ENCODE measurements at regions not wholly inside any gene's neighbourhood (a gene's known extent, or its start where the extent isn't known, plus 50 kb on each side); places are given as distances from the start of the nearest gene placed in this dataset.

DNA sequence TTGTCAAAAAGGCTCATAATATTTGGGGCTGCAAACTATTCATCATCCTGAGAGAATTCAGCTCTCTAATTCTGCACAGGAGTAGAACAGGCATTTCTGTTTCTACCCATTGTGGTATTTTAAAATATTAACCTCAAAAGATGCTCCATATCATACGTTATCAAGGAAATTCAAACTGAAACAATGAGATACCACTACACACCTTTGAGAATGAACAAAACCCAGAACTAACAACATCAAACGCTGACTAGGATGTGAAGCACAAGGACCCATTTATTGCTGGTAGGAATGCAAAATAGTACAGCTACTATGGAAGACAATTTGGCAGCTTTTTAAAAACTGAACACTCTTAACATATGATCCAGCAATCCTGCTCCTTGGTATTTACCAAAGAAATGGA lies 171.8 kb downstream of the DUSP6 start:
- POLR2A ChIA-PET, result no interaction called here
- DNase-seq (ENCODE audit: extremely low spot score), result no peak
- TF ChIP-seq, protein P1, sequence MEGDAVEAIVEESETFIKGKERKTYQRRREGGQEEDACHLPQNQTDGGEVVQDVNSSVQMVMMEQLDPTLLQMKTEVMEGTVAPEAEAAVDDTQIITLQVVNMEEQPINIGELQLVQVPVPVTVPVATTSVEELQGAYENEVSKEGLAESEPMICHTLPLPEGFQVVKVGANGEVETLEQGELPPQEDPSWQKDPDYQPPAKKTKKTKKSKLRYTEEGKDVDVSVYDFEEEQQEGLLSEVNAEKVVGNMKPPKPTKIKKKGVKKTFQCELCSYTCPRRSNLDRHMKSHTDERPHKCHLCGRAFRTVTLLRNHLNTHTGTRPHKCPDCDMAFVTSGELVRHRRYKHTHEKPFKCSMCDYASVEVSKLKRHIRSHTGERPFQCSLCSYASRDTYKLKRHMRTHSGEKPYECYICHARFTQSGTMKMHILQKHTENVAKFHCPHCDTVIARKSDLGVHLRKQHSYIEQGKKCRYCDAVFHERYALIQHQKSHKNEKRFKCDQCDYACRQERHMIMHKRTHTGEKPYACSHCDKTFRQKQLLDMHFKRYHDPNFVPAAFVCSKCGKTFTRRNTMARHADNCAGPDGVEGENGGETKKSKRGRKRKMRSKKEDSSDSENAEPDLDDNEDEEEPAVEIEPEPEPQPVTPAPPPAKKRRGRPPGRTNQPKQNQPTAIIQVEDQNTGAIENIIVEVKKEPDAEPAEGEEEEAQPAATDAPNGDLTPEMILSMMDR (IDR thresholded peaks at IDR 0.05; ENCODE audit: control extremely low read depth, extremely low read depth, low read depth, missing control alignments), result no peak
- CTCF ChIA-PET, result interaction anchor here (1.3 kb wide), 1 partner anchor 13 kb away, joined by 3 read pairs; no protein-coding TSS in a partner anchor

DNA sequence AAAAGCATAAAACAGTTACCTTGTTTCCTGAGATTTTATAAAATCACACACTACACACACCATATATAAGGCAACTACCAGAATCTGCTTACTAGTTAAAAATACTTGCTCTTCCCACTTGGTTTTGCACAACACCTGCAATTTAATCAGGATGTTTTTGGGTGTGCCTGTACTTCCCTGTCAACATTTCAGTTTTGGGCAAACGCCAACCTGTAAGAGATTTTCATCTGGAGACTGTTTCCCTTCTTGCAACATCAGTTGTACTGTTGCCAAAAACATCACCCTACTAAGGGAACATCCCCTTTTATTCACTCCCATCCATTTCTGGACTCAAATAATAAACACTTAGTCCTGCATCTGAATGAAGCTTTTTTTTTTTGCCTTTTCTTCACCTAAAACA lies 172.3 kb downstream of the DUSP6 start:
- no peak for DNase-seq (ENCODE audit: extremely low spot score)
- CTCF ChIA-PET, result interaction anchor here (0.8 to 1.3 kb wide), 2 partner anchors 13 to 22 kb away, joined by 3 to 4 read pairs; no protein-coding TSS in a partner anchor
- TF ChIP-seq, protein P1 (IDR thresholded peaks at IDR 0.05; ENCODE audit: control extremely low read depth, extremely low read depth, low read depth, missing control alignments), result no peak
- POLR2A ChIA-PET, result no interaction called here

DNA sequence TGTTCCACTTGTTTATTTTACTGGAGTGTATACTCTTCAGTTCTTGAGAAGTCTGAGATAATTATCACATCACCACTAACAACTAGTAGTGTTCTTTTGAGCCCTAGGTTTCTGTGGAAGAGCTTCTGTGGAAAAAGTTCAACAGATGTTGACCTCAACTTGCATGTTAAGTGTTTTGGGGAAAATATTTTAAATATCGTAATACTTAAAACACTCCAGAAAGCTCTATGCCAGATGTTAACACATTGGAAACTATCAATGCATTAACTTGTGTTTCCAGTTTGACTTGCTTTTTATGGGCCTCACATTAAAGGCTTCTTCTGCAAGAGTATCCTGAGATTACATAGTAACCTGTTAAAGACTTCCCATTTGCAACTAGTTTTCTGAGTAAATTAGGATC lies 173.1 kb downstream of the DUSP6 start:
- ChIA-PET CTCF (interaction anchor here (0.8 kb wide), 1 partner anchor 21 kb away, joined by 4 read pairs; no protein-coding TSS in a partner anchor), POLR2A (no interaction called here)

DNA sequence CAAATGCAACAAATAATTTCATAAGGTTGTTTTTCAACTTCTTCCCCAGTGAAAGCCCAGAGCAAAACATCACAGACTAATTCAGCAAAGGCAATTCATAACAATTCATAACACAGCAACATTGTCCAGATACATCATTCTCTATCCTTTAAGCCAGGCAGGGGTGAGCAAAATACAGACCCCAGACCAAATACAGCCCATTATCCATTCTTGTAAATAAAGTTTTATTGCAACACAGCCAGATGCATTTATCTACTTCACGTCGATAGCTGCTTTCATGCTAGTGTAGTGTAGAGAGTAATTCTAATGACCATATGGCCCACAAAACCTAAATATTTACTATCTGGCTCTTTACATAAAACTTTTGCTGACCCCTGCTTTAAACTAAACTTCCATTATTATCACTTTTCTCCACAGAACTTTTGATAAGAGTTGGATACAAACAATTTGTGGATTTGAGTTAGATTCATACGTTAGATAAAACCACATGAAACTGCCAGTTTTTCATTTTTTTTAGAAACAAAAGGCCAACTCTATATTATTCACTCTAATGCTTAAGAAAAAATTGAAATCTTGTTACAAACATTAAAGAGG lies 174.4 kb downstream of the DUSP6 start:
- CTCF ChIA-PET, result no interaction called here
- POLR2A ChIA-PET, result no interaction called here
- no peak for DNase-seq (ENCODE audit: extremely low spot score)
- TF ChIP-seq, protein P1 (IDR thresholded peaks at IDR 0.05; ENCODE audit: control extremely low read depth, extremely low read depth, low read depth, missing control alignments), result no peak

More for the DNA sequence above, 173.1 kb downstream of the DUSP6 start:
- TF ChIP-seq, protein P1 (IDR thresholded peaks at IDR 0.05; ENCODE audit: control extremely low read depth, extremely low read depth, low read depth, missing control alignments), result no peak
- DNase-seq (ENCODE audit: extremely low spot score), result no peak

DNA sequence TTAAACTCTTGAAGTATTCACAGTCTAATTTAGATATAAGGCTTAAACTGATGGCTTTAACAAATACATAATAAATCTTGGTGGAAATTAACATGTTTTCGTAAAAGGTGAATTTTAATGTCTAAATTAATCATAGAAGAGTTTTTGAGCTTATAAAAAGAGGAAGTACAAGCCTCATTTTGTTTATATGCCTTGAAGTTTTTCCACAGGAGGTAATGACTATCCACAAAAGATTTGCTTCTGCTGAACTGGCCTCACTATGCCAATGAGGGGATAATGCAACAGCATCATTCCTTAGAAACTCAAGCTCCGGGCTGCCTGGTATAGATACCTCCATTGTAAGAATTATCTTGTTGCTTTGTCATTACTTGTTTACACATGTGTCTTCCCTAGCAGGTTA lies 175.6 kb downstream of the DUSP6 start:
- TF ChIP-seq, protein P1 (IDR thresholded peaks at IDR 0.05; ENCODE audit: control extremely low read depth, extremely low read depth, low read depth, missing control alignments), result no peak
- ChIA-PET POLR2A (no interaction called here), CTCF (no interaction called here)
- DNase-seq (ENCODE audit: extremely low spot score), result no peak

DNA sequence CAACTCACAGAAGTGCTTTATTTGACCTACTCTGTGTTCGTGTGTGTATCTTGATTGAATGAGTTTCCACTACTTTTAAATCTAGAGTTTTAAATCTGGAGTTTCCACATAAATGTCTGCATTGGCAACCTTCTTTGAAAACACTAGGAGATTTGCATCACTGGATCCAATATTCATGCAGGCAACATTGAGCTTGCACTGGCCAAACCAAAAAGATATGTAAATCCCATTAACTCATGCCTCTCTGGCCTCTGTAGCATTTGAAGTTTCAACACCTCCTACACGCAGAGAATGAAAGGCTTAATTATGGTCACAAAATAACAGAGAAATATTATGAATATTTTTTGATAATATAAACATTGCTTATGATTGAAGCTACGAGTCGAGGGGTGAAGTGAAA lies 178.6 kb downstream of the DUSP6 start:
- POLR2A ChIA-PET, result no interaction called here
- CTCF ChIA-PET, result no interaction called here

More for the DNA sequence above, 178.6 kb downstream of the DUSP6 start:
- no peak for DNase-seq (ENCODE audit: extremely low spot score)
- TF ChIP-seq, protein P1 (IDR thresholded peaks at IDR 0.05; ENCODE audit: control extremely low read depth, extremely low read depth, low read depth, missing control alignments), result no peak
